ENCODE measurements at regions not wholly inside any gene's neighbourhood (a gene's known extent, or its start where the extent isn't known, plus 50 kb on each side); places are given as distances from the start of the nearest gene placed in this dataset.

DNA sequence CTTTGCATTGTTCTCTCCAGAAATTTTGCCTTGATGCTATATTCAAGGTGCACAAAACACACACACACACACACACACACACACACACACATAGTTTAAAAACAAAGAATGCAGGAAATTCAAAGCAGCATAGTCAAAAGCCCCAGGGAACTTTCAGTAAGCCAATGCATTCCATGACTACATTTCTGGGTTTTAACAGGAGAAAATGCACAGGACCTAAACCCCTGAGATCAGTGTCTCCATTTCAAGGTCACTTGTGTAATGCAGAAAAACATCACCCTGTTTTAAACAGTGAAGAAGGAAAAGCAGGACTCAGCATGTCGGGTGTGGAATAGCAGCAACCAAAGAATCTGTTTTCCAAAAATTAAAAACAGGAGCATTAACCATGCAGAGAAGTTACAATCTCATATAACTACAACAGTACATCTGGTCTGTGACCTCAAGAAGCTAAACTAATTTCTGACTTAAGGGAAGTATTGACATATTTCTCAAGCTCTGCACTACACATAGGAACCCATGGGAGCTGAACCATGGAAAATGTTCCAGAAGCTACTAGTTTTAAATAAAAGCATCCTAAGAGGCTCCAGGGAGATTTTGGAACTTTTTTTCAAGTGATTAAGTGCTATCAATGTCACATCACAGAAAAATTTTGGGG lies 296.7 kb downstream of the HINT1 start:
- H3K27ac ChIP-seq (ENCODE audit: low read depth, low read length), result no peak overlapping the region
- ChIA-PET CTCF (ENCODE audit: partially characterized antibody) (no interaction called here), POLR2A (ENCODE audit: partially characterized antibody) (no interaction called here)
- H2BK5ac ChIP-seq (ENCODE audit: low read depth, low read length), result no peak overlapping the region
- H3K79me1 ChIP-seq (ENCODE audit: low read depth, low read length), result no peaks in the 10 kb centered on the region
- H3K14ac ChIP-seq (ENCODE audit: insufficient read length), result no peak overlapping the region
- no peak for DNase-seq (ENCODE audit: low read depth in 1 of 2, low spot score in 2 of 2)
- H3K9ac ChIP-seq (replicated peaks in 1 of 4; ENCODE audit: extremely low read depth in 1 of 4, low read depth in 3 of 4, low read length in 3 of 4), result no peak overlapping the region
- no peak overlapping the region for H4K91ac ChIP-seq (replicated peaks; ENCODE audit: insufficient read length, low read length)
- no peak overlapping the region for H2BK15ac ChIP-seq (ENCODE audit: low read length)
- no peak overlapping the region for H3K23ac ChIP-seq (ENCODE audit: insufficient read length)
- H4K20me1 ChIP-seq (replicated peaks in 1 of 2; ENCODE audit: control insufficient read depth in 1 of 2, insufficient read depth in 2 of 2, low read length in 2 of 2), result no peaks in the 10 kb centered on the region
- no peak for TF ChIP-seq RBBP5 (IDR thresholded peaks at IDR 0.05; ENCODE audit: borderline replicate concordance, low read depth, low read length)
- TF ChIP-seq HDAC6 (IDR thresholded peaks at IDR 0.05; ENCODE audit: low read depth, low read length), result no peak
- TF ChIP-seq TEAD4 (IDR thresholded peaks at IDR 0.05; ENCODE audit: low read depth, low read length), result peak; percentile 62; the same call in 1 of the 2 replicates
- no peaks in the 10 kb centered on the region for H3K36me3 ChIP-seq (ENCODE audit: control insufficient read depth in 2 of 4, insufficient read depth in 4 of 4, low read length in 3 of 4)
- no peaks in the 10 kb centered on the region; the same call in 1 of the 2 replicates for H3K23me2 ChIP-seq (ENCODE audit: low read depth, low read length)
- H4K5ac ChIP-seq (ENCODE audit: insufficient read length, low read depth, low read length), result no peak overlapping the region
- no peak overlapping the region for H2BK12ac ChIP-seq (ENCODE audit: low read depth, low read length)
- peaks cover 0 to 3% (median 1%) of the 10 kb centered on the region in 4 experiments; a peak in 2 of 7 replicates for H3K4me1 ChIP-seq (replicated peaks in 1 of 4; ENCODE audit: control insufficient read depth in 3 of 4, insufficient read depth in 4 of 4, low read length in 3 of 4)
- H2BK20ac ChIP-seq (ENCODE audit: low read length), result no peak overlapping the region
- H2BK120ac ChIP-seq (replicated peaks; ENCODE audit: low read depth, low read length), result no peak overlapping the region
- H2AFZ ChIP-seq (ENCODE audit: low read length), result no peak overlapping the region
- no peak overlapping the region for H3K56ac ChIP-seq (replicated peaks; ENCODE audit: insufficient read length, low read depth, low read length)
- no peak overlapping the region for H3K4ac ChIP-seq (replicated peaks; ENCODE audit: insufficient read length, low read depth, low read length)
- H2AK5ac ChIP-seq (ENCODE audit: low read depth, low read length), result no peak overlapping the region
- WGBS, 2 experiments (ENCODE audit: extremely low coverage in 1 of 2, insufficient coverage in 1 of 2, insufficient read length in 1 of 2, insufficient replicate concordance in 2 of 2, low coverage in 1 of 2, low lambda C conversion rate in 2 of 2, missing lambda C conversion rate in 1 of 2), result 88% methylated on average over 1 of the region's 1 CpG; no CpG with 5 or more reads in 1 of the 2 experiments
- peaks cover 0 to 3% of the 10 kb centered on the region in 2 experiments; a peak in 1 of 4 replicates for H3K9me3 ChIP-seq (ENCODE audit: insufficient read depth in 2 of 2, low read depth in 1 of 2, low read length in 1 of 2)
- H3K4me3 ChIP-seq (ENCODE audit: extremely low read depth in 1 of 4, insufficient read depth in 2 of 4, low read depth in 3 of 4, low read length in 4 of 4), result no peak overlapping the region
- H4K8ac ChIP-seq (ENCODE audit: extremely low read depth, insufficient read depth, low read length), result no peak overlapping the region
- FAIRE-seq, result peak; percentile 39
- no peaks in the 10 kb centered on the region for H3K79me2 ChIP-seq (ENCODE audit: control insufficient read depth in 1 of 2, insufficient read depth in 2 of 2, low read length in 2 of 2)
- H3K18ac ChIP-seq (ENCODE audit: extremely low read depth, low read length), result no peak overlapping the region
- no peak overlapping the region for H3K4me2 ChIP-seq (ENCODE audit: insufficient read depth in 1 of 2, low read depth in 2 of 2, low read length in 2 of 2)
- no peaks in the 10 kb centered on the region for H3K27me3 ChIP-seq (replicated peaks in 1 of 4; ENCODE audit: control insufficient read depth in 3 of 4, extremely low read depth in 1 of 4, insufficient read depth in 3 of 4, low read length in 3 of 4)

Measured in H1 (cell line).